Activated CD4-positive, alpha-beta T cell treated with anti-CD3 and anti-CD28 coated beads for 48 hours (primary cell): ENCODE measurements at regions not wholly inside any gene's neighbourhood (a gene's known extent, or its start where the extent isn't known, plus 50 kb on each side); places are given as distances from the start of the nearest gene placed in this dataset.

Source experiments
- DNase-seq: peaks from one replicate; pipeline ENCODE4 v3.0.0-alpha.2; 2020

DNA sequence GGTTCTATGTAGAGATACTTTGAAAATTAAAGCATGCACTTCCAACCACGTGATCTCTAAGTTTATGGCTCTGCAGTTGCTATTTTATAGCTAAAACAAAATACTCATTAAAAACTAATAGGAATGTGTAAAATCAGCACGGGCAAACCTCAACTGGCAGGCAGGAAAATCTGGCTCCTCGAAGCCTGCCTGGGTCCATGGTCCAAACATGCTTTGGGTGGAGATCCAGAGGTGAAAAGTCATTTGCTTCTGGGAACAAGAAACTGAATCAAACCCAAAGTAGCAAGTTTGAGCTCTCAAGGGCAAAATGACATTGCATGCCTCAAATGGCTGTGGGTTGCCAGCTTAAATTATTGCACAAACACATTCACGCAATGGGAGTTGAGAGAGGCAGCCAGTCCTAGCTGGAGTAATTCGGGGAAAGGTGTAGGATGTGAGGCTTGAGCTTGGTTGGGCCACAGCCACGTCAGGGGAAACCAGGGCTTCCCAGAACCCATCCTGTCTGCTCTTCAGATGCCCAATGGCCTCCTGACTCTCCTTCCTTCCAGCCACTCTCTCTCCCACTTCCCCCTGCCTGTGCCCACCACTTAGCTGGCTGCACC, 75.2 kb upstream of the LCLAT1 start:
- DNase-seq = no peak

DNA sequence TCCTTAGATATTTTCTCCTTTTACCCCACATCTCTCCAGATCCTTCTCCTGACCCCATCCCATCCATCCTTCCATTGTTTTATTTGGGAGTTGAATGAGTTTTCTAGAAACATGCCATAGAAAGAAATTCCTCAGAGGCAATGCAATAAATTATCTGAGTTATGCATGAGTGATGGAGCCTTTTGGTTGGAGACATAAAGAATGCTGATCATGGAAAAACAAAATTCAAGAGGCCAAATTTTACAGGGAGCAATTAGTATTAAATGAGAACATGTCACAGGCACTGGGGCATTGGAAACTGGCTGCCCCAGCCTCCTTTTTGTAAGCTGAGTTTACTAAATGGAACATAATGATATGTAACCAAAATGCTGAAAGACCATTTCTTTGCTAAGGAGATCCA, 74.2 kb upstream of the LCLAT1 start:
- DNase-seq = no peak

DNA sequence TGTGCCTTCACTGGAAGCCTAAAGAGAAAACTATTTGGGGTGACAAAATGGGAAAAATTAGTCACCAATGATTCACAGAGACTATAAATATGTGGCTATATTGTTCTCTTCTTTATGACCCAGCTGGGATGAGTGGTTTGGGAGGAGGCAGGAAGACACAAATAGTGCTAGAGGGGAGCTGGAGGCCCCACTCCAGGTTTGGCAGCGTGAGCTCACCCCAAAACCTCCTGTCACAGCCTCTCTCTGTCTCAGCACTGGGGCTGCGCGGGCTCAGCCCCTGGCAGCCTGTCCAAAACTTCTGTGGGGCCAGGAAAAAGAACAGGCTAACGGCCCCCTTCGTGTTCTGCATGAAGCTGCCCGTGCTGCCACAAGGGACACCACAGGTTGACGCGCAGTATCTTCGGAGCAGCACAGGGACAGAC, 73.2 kb upstream of the LCLAT1 start:
- peak; percentile 14 for DNase-seq

DNA sequence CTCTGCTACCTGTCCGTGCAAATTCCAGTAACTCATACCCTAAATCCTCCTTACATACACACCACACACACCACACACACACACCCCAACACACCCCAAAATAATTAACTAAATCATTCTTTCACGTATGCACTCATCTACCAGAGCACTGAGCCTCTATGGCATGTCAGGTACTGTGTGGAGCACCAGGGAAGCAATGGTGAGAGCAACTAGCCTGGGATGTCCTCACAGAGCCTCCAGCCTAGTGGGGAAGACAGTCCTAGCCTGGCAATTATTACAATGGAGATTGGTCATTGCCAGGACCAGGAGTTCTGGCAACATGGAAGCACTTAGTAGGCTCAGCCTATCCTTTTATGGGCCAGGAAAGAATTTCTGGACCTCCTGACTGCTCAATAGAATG, 72.7 kb upstream of the LCLAT1 start:
- DNase-seq = no peak

DNA sequence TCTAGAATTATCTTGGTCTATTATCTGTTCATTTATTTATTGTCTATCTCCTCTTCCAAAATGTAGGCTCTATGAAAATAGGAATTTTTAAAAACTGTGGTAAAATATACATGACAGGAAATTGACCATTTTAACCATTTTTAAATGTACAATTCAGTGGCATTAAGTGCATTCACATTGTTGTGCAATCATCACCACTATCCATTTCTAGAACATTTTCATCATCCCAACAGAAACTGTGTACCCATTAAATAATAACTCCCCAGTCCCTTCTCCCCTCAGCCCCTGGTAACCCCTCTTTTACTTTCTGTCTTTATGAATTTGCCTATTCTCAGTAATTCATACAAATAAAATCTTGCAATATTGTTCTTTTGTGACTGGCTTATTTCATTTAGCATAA, 71.1 kb upstream of the LCLAT1 start:
- DNase-seq = no peak

DNA sequence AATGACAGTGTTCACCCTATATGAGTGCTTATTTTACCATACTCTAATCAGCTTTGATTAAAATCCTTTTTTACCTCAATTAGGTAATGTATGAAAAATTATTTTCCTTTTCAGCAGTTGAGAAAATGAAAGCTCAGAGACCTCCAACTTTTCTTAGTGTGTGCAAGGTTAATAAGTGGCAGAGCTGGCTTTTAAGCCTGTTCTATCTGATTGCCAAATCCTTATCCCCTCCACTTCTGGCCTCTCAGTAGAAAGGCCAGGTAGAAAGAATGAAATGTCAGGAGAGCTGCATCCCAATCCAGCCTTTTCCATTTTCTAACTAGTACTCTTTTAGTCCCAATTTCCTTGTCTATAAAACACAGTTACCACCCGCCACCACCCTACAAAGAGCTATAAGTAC, 67.6 kb upstream of the LCLAT1 start:
- no peak for DNase-seq

DNA sequence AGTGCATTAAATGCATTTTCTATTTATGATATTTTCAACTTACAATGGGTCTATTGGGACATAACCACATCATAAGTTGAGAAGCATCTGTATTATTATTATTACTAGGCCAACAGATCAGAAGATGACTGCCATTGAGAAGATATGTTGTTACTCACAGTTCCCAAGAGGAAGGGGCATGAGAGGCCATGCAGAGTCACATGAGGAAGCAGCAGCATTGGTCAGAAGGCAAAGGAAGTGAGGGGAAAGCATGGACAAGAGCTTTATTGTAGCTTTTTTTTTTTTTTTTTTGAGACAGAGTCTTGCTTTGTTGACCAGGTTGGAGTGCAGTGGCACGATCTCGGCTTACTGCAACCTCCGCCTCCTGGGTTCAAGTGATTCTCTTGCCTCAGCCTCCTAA, 66.2 kb upstream of the LCLAT1 start:
- DNase-seq = no peak

DNA sequence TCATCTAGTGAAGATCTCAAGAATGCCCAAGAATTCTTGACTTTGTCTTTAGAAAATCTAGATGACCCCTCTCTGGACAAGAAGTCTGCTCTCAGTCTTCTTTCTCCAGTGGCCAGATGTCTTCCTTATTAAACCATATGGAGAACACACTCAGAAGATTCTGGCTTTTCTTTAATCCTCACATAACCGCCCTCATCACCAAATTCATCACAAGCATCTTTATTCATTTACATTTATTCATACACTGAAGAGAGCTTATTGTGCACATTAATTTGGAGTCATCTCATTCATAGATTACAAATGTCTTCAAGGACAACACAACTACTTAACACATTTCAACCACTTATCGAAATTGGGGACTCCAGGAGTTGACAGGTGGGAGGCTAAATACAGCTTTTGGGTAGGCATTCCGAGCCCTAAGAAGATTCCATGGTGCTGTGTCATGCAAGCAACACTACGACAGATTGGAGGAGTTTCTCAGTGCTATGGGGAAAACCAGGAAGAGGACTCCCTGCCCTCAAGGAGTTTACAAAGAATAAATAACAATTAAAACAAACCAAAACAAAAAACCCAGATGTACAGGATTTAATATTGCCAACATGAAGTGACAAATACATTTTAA, 64.8 kb upstream of the LCLAT1 start:
- no peak for DNase-seq

DNA sequence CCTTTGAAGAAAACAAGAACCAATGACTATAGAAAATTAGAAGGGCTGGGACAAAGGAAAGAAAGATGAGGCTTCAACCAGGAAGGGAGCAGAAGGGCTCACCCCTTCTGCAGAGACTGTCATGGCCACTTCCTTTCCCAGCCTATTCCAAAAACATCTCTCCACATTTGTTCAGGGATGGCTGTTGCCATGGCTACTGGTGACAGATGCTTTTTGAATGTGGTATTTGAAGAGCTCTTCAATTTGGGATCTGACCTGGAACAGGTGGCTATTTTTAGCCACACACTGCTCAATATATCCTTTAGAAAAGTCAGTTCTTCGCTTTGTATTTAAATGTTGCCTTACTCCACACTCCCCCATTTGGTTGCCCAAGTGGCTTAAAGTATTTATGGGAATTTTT, 64.1 kb upstream of the LCLAT1 start:
- DNase-seq = no peak

DNA sequence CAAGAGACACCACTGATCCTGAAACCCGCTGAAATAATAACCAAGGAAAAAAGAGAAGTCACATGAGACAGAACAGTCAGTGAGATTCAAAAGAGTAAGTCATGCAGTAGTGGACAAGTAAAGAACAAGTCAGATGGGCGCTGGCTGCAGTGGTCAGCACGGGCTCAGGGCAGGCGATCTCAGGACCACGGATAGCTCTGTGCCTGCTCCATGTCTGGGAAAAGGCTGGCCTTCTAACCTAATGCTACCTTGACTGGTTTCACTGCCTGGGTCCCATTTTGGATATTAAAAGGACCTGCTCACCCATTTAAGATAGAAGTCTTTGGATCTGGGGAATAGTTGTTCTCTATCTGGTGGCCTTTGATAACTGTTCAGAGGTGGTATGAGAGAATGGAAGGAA, 61.7 kb upstream of the LCLAT1 start:
- no peak for DNase-seq

DNA sequence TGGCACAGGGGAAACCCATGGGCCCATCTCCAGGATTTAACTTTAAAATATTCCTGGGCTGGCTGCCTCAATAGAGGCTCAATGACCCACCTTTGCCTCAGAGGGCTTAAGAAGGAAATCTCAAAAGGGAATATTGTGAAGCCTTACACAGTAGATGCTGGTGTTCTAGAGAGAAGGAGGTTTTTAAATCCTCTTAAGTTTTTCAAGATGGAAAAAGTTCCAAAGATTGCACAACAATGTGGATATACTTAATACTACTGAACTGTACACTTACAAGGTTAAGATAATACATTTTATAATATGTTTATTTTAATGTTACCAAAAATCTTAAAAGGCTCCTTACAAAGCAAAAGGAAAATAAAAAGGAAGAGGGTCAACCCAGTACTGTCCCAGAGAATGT, 54.9 kb upstream of the LCLAT1 start:
- DNase-seq = no peak

DNA sequence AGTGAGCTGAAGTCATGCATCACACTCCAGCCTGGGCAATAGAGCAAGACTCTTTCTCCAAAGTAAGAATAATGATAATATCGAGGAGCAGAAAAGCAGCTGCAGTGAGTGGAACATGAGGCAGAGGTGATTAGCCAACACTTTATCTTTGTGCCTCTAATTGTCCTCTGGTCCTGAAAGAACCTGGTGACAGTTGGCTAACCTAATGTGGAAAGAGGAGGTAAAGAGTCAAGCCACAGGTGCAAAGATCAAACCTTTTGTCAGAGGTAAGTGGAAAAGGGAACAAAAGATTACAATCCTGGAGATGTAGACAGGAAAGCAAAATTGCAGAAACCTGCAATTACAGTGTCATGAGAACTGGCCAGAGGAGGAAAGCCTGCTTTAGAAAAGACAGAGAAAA, 53.5 kb upstream of the LCLAT1 start:
- DNase-seq = no peak

DNA sequence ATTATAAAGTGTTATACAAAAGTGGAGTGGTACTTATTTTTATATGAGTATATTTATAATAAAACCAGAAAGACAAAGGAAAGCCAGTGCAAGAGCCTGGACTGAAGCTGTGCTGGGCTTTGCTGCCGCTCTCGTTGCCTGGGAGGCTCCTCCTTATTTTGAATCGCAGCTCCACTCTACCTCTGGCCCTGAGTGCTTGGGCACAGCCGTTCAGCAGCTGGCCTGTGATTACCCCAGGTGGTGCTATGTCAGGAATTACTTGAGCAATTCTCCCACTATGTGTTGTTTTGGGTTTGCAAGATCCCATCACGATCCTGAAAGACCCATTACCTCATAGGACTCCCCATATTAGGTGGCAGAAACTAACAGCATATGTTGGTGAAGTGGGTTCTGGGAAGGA, 53.0 kb upstream of the LCLAT1 start:
- no peak for DNase-seq

DNA sequence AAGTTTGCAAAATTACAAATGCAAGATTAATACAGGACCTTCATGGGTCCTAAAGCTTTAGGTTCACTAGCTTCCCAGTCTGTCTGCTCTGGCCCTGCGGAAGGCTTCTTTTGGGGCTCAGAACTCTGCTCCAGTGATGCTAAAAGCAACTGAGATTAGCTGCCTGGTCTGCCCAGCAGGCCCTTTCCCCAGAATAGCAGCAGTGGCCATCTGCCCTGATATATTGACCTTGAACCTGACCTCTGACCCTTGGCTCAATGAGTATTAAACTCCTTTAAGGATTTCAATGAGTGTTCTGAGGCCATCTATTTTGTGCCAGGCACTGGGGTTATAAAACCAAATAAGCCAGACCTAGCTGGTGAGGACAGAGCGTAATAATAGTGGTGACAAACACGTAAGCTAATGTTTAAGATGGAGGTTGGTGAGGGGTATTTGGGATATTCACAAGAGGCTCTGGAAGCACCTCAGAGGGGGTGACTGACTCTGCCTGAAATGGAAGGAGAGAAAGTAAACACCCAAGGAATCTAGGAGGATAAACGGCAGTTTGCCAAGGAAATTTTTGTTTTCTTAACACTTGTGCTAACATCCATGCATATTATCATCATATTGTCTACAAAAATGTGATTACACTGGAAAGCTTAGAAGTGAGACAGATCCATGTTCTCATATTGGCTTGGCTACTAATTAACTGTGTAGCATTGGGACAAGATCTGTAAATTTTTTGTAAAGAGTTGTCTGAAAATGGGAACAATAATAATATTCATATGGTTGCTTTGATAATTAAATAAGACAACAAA, 50.4 kb upstream of the LCLAT1 start:
- no peak for DNase-seq
